ENCODE measurements at regions not wholly inside any gene's neighbourhood (a gene's known extent, or its start where the extent isn't known, plus 50 kb on each side); places are given as distances from the start of the nearest gene placed in this dataset.

- peaks cover 17% of the 10 kb centered on the region for H3K27me3 ChIP-seq (ENCODE audit: control insufficient read depth, extremely low read depth, insufficient read depth, low read length)
Measured at GRCh38 chr1:30268923-30269666, 454.3 kb downstream of the MATN1 start.

GRCh38 chr1:30267856-30268255, 455.5 kb downstream of the MATN1 start:
- dilution Hi-C loops (cut with MboI; ENCODE audit: extremely low pct_ligation_motif_present, low sequenced_read_pairs): no loop called here
- no peaks in the 10 kb centered on the region for H4K20me1 ChIP-seq (ENCODE audit: control insufficient read depth, extremely low read depth, insufficient read depth, low read length)
- TF ChIP-seq CTCF (optimal IDR thresholded peaks at IDR 0.05 in 1 of 3, IDR thresholded peaks at IDR 0.05 in 1 of 3, conservative IDR thresholded peaks at IDR 0.05 in 1 of 3; ENCODE audit: extremely low read depth in 1 of 3, insufficient read depth in 2 of 3, low read length in 3 of 3) (no peak), EZH2 (IDR thresholded peaks at IDR 0.05; ENCODE audit: low read length) (no peak)

More at GRCh38 chr1:30268923-30269666, 454.3 kb downstream of the MATN1 start:
- TF ChIP-seq EZH2 (IDR thresholded peaks at IDR 0.05; ENCODE audit: low read length) (no peak), CTCF (optimal IDR thresholded peaks at IDR 0.05 in 1 of 3, IDR thresholded peaks at IDR 0.05 in 1 of 3, conservative IDR thresholded peaks at IDR 0.05 in 1 of 3; ENCODE audit: extremely low read depth in 1 of 3, insufficient read depth in 2 of 3, low read length in 3 of 3) (no peak)
- Histone ChIP-seq H3K79me2 (ENCODE audit: control insufficient read depth, insufficient read depth, low read length) (no peaks in the 10 kb centered on the region), H3K9me1 (ENCODE audit: control insufficient read depth, extremely low read depth, insufficient read depth, low read length) (no peaks in the 10 kb centered on the region), H3K27ac (ENCODE audit: control insufficient read depth, insufficient read depth, low read length) (no peak overlapping the region), H3K36me3 (ENCODE audit: control insufficient read depth in 2 of 2, extremely low read depth in 1 of 2, insufficient read depth in 2 of 2, low read length in 2 of 2) (no peaks in the 10 kb centered on the region), H3K4me1 (ENCODE audit: control insufficient read depth, extremely low read depth, insufficient read depth, low read length) (no peaks in the 10 kb centered on the region), H3K4me2 (ENCODE audit: control insufficient read depth, extremely low read depth, insufficient read depth, low read depth, low read length) (no peak overlapping the region), H3K9me3 (ENCODE audit: control insufficient read depth, low read depth, low read length) (no peaks in the 10 kb centered on the region), H2AFZ (ENCODE audit: control insufficient read depth, low read length) (no peak overlapping the region), H4K20me1 (ENCODE audit: control insufficient read depth, extremely low read depth, insufficient read depth, low read length) (no peaks in the 10 kb centered on the region), H3K9ac (ENCODE audit: control insufficient read depth, extremely low read depth, insufficient read depth, low read length) (no peak overlapping the region), H3K4me3 (ENCODE audit: control insufficient read depth in 2 of 3, extremely low read depth in 1 of 3, insufficient read depth in 2 of 3, low read depth in 1 of 3, low read length in 3 of 3) (no peak overlapping the region)
- dilution Hi-C loops (cut with MboI; ENCODE audit: extremely low pct_ligation_motif_present, low sequenced_read_pairs): no loop called here
- DNase-seq (ENCODE audit: low read depth, low spot score) (no peak), FAIRE-seq (no peak)

More at GRCh38 chr1:30267856-30268255, 455.5 kb downstream of the MATN1 start:
- no peaks in the 10 kb centered on the region for H3K79me2 ChIP-seq (ENCODE audit: control insufficient read depth, insufficient read depth, low read length)
- H3K9ac ChIP-seq (ENCODE audit: control insufficient read depth, extremely low read depth, insufficient read depth, low read length): no peak overlapping the region
- no peak overlapping the region for H3K4me3 ChIP-seq (ENCODE audit: control insufficient read depth in 2 of 3, extremely low read depth in 1 of 3, insufficient read depth in 2 of 3, low read depth in 1 of 3, low read length in 3 of 3)
- H3K4me1 ChIP-seq (ENCODE audit: control insufficient read depth, extremely low read depth, insufficient read depth, low read length): no peaks in the 10 kb centered on the region
- no peak overlapping the region for H3K4me2 ChIP-seq (ENCODE audit: control insufficient read depth, extremely low read depth, insufficient read depth, low read depth, low read length)
- FAIRE-seq (no peak), DNase-seq (ENCODE audit: low read depth, low spot score) (no peak)
- no peak overlapping the region for H3K27ac ChIP-seq (ENCODE audit: control insufficient read depth, insufficient read depth, low read length)
- H3K36me3 ChIP-seq (ENCODE audit: control insufficient read depth in 2 of 2, extremely low read depth in 1 of 2, insufficient read depth in 2 of 2, low read length in 2 of 2): no peaks in the 10 kb centered on the region
- H3K9me1 ChIP-seq (ENCODE audit: control insufficient read depth, extremely low read depth, insufficient read depth, low read length): no peaks in the 10 kb centered on the region
- H3K9me3 ChIP-seq (ENCODE audit: control insufficient read depth, low read depth, low read length): no peaks in the 10 kb centered on the region
- peaks cover 11% of the 10 kb centered on the region for H3K27me3 ChIP-seq (ENCODE audit: control insufficient read depth, extremely low read depth, insufficient read depth, low read length)
- no peak overlapping the region for H2AFZ ChIP-seq (ENCODE audit: control insufficient read depth, low read length)

All from keratinocyte (primary cell).